Neuron (in vitro differentiated cells): ENCODE measurements at regions not wholly inside any gene's neighbourhood (a gene's known extent, or its start where the extent isn't known, plus 50 kb on each side); places are given as distances from the start of the nearest gene placed in this dataset.

ENCODE experiments used
- H2AFZ ChIP-seq: one replicate; pipeline ENCODE4 v1.6.1; 2013; ENCODE audit warnings: low read depth, mild to moderate bottlenecking, inconsistent platforms, low read length, moderate library complexity
- H3K27me3 ChIP-seq: one replicate; pipeline ENCODE4 v1.6.1; 2013; ENCODE audit warnings: low read length; ENCODE audit not compliant: insufficient read depth
- H3K36me3 ChIP-seq: one replicate; pipeline ENCODE4 v1.6.1; 2013; ENCODE audit warnings: low read length; ENCODE audit not compliant: insufficient read depth
- H3K4me1 ChIP-seq: one replicate; pipeline ENCODE4 v1.6.1; 2013; ENCODE audit warnings: low read length; ENCODE audit not compliant: insufficient read depth
- H3K4me3 ChIP-seq: 2 replicates; pipeline ENCODE4 v1.5.1; 2013; ENCODE audit warnings: mild to moderate bottlenecking, low read length, moderate library complexity
- H3K9me3 ChIP-seq: one replicate; pipeline ENCODE4 v1.6.1; 2013; ENCODE audit warnings: low read length

- Histone ChIP-seq H3K4me3 (no peak overlapping the region), H3K36me3 (no peaks in the 10 kb centered on the region), H3K9me3 (no peaks in the 10 kb centered on the region), H3K27me3 (no peaks in the 10 kb centered on the region), H2AFZ (no peak overlapping the region), H3K4me1 (no peaks in the 10 kb centered on the region)
Measured at GRCh38 chr13:104357174-104357573, 1291.0 kb upstream of the SLC10A2 start.

GRCh38 chr13:104355041-104355670 is 1288.9 kb upstream of the SLC10A2 start:
- H3K4me3 ChIP-seq: no peak overlapping the region
- H3K4me1 ChIP-seq: no peaks in the 10 kb centered on the region
- H3K27me3 ChIP-seq: no peaks in the 10 kb centered on the region
- no peaks in the 10 kb centered on the region for H3K9me3 ChIP-seq
- no peaks in the 10 kb centered on the region for H3K36me3 ChIP-seq
- H2AFZ ChIP-seq: no peak overlapping the region

- Histone ChIP-seq H3K9me3 (no peaks in the 10 kb centered on the region), H2AFZ (no peak overlapping the region), H3K4me1 (no peaks in the 10 kb centered on the region), H3K4me3 (no peak overlapping the region), H3K36me3 (no peaks in the 10 kb centered on the region), H3K27me3 (no peaks in the 10 kb centered on the region)
Measured at GRCh38 chr13:104327211-104327610, 1261.0 kb upstream of the SLC10A2 start.

- no peak overlapping the region for H3K4me3 ChIP-seq
- no peaks in the 10 kb centered on the region for H3K27me3 ChIP-seq
- no peaks in the 10 kb centered on the region for H3K9me3 ChIP-seq
- no peak overlapping the region for H2AFZ ChIP-seq
- H3K4me1 ChIP-seq: no peaks in the 10 kb centered on the region
- no peaks in the 10 kb centered on the region for H3K36me3 ChIP-seq
Measured at GRCh38 chr13:104326523-104326922, 1260.3 kb upstream of the SLC10A2 start.

- Histone ChIP-seq H3K27me3 (no peaks in the 10 kb centered on the region), H3K9me3 (no peaks in the 10 kb centered on the region), H3K4me3 (no peak overlapping the region), H2AFZ (no peak overlapping the region), H3K4me1 (no peaks in the 10 kb centered on the region), H3K36me3 (no peaks in the 10 kb centered on the region)
Measured at GRCh38 chr13:104321756-104322155, 1255.5 kb upstream of the SLC10A2 start.

- Histone ChIP-seq H3K9me3 (no peaks in the 10 kb centered on the region), H3K27me3 (no peaks in the 10 kb centered on the region), H3K4me1 (no peaks in the 10 kb centered on the region), H2AFZ (no peak overlapping the region), H3K36me3 (no peaks in the 10 kb centered on the region), H3K4me3 (no peak overlapping the region)
Measured at GRCh38 chr13:104320446-104320845, 1254.2 kb upstream of the SLC10A2 start.

- Histone ChIP-seq H3K9me3 (no peaks in the 10 kb centered on the region), H2AFZ (no peak overlapping the region), H3K27me3 (no peaks in the 10 kb centered on the region), H3K36me3 (no peaks in the 10 kb centered on the region), H3K4me1 (no peaks in the 10 kb centered on the region), H3K4me3 (no peak overlapping the region)
Measured at GRCh38 chr13:104318121-104318520, 1251.9 kb upstream of the SLC10A2 start.

- H3K36me3 ChIP-seq: no peaks in the 10 kb centered on the region
- no peaks in the 10 kb centered on the region for H3K4me1 ChIP-seq
- H3K9me3 ChIP-seq: no peaks in the 10 kb centered on the region
- H3K27me3 ChIP-seq: no peaks in the 10 kb centered on the region
- no peak overlapping the region for H3K4me3 ChIP-seq
- no peak overlapping the region for H2AFZ ChIP-seq
Measured at GRCh38 chr13:104315606-104316005, 1249.4 kb upstream of the SLC10A2 start.

GRCh38 chr13:104314926-104315535 is 1248.8 kb upstream of the SLC10A2 start:
- H3K4me3 ChIP-seq: no peak overlapping the region

GRCh38 chr13:104314321-104314720 is 1248.1 kb upstream of the SLC10A2 start:
- Histone ChIP-seq H3K9me3 (no peaks in the 10 kb centered on the region), H3K36me3 (no peaks in the 10 kb centered on the region), H3K4me3 (no peak overlapping the region), H3K4me1 (no peaks in the 10 kb centered on the region), H2AFZ (no peak overlapping the region), H3K27me3 (no peaks in the 10 kb centered on the region)

More at GRCh38 chr13:104314926-104315535, 1248.8 kb upstream of the SLC10A2 start:
- H3K9me3 ChIP-seq: no peaks in the 10 kb centered on the region
- H3K4me1 ChIP-seq: no peaks in the 10 kb centered on the region
- no peaks in the 10 kb centered on the region for H3K27me3 ChIP-seq
- H3K36me3 ChIP-seq: no peaks in the 10 kb centered on the region
- H2AFZ ChIP-seq: no peak overlapping the region

- H3K9me3 ChIP-seq: no peaks in the 10 kb centered on the region
Measured at GRCh38 chr13:104310861-104311260, 1244.6 kb upstream of the SLC10A2 start.

GRCh38 chr13:104309431-104309830 is 1243.2 kb upstream of the SLC10A2 start:
- Histone ChIP-seq H3K9me3 (no peaks in the 10 kb centered on the region), H3K36me3 (no peaks in the 10 kb centered on the region), H2AFZ (no peak overlapping the region), H3K4me1 (no peaks in the 10 kb centered on the region), H3K4me3 (no peak overlapping the region), H3K27me3 (no peaks in the 10 kb centered on the region)

More at GRCh38 chr13:104310861-104311260, 1244.6 kb upstream of the SLC10A2 start:
- H3K27me3 ChIP-seq: no peaks in the 10 kb centered on the region
- H3K4me3 ChIP-seq: no peak overlapping the region
- H3K4me1 ChIP-seq: no peaks in the 10 kb centered on the region
- no peak overlapping the region for H2AFZ ChIP-seq
- H3K36me3 ChIP-seq: no peaks in the 10 kb centered on the region

GRCh38 chr13:104301171-104301975 is 1235.2 kb upstream of the SLC10A2 start:
- H3K27me3 ChIP-seq: no peaks in the 10 kb centered on the region
- H3K9me3 ChIP-seq: no peaks in the 10 kb centered on the region
- H3K4me3 ChIP-seq: no peak overlapping the region
- no peaks in the 10 kb centered on the region for H3K36me3 ChIP-seq
- H2AFZ ChIP-seq: no peak overlapping the region
- H3K4me1 ChIP-seq: no peaks in the 10 kb centered on the region
